ENCODE measurements at regions not wholly inside any gene's neighbourhood (a gene's known extent, or its start where the extent isn't known, plus 50 kb on each side); places are given as distances from the start of the nearest gene placed in this dataset.

GRCh38 chr2:192357217-192357616, 162.5 kb upstream of the TMEFF2 start:
- DNase-seq = no peak

- DNase-seq = no peak
These were observed 159.9 kb upstream of the TMEFF2 start for GRCh38 chr2:192354512-192355244.

GRCh38 chr2:192347542-192347941, 152.8 kb upstream of the TMEFF2 start:
- no peak for DNase-seq

GRCh38 chr2:192345287-192345686, 150.6 kb upstream of the TMEFF2 start:
- DNase-seq = no peak

- no peak for DNase-seq
These were observed 138.9 kb upstream of the TMEFF2 start for GRCh38 chr2:192333642-192334041.

GRCh38 chr2:192328297-192328696, 133.6 kb upstream of the TMEFF2 start:
- DNase-seq = no peak

GRCh38 chr2:192327576-192327975, 132.8 kb upstream of the TMEFF2 start:
- no peak for DNase-seq

- DNase-seq = no peak
These were observed 120.8 kb upstream of the TMEFF2 start for GRCh38 chr2:192315543-192315942.

- DNase-seq = no peak
These were observed 120.2 kb upstream of the TMEFF2 start for GRCh38 chr2:192314800-192315481.

- DNase-seq = no peak
These were observed 119.0 kb upstream of the TMEFF2 start for GRCh38 chr2:192313773-192314172.

GRCh38 chr2:192311701-192312460, 117.1 kb upstream of the TMEFF2 start:
- no peak for DNase-seq

- DNase-seq = no peak
These were observed 112.8 kb upstream of the TMEFF2 start for GRCh38 chr2:192307530-192307929.

- DNase-seq = no peak
These were observed 103.9 kb upstream of the TMEFF2 start for GRCh38 chr2:192298664-192299063.

- DNase-seq = no peak
These were observed 97.7 kb upstream of the TMEFF2 start for GRCh38 chr2:192292478-192292877.

- DNase-seq = no peak
These were observed 93.6 kb upstream of the TMEFF2 start for GRCh38 chr2:192288295-192288694.

GRCh38 chr2:192286093-192286701, 91.5 kb upstream of the TMEFF2 start:
- DNase-seq = no peak

- no peak for DNase-seq
These were observed 88.7 kb upstream of the TMEFF2 start for GRCh38 chr2:192283450-192283849.

GRCh38 chr2:192278701-192279100, 84.0 kb upstream of the TMEFF2 start:
- no peak for DNase-seq

- DNase-seq = no peak
These were observed 82.9 kb upstream of the TMEFF2 start for GRCh38 chr2:192277494-192278109.

- DNase-seq = no peak
These were observed 80.9 kb upstream of the TMEFF2 start for GRCh38 chr2:192275632-192276031.

GRCh38 chr2:192267484-192267883, 72.8 kb upstream of the TMEFF2 start:
- DNase-seq = no peak

GRCh38 chr2:192265751-192266150, 71.0 kb upstream of the TMEFF2 start:
- no peak for DNase-seq

- DNase-seq = no peak
These were observed 59.7 kb upstream of the TMEFF2 start for GRCh38 chr2:192254444-192254843.

Data from activated CD8-positive, alpha-beta memory T cell treated with anti-CD3 and anti-CD28 coated beads for 24 hours (primary cell).